Activated CD4-positive, CD25-positive, alpha-beta regulatory T cell treated with anti-CD3 and anti-CD28 coated beads, Interleukin-2, amount 50 U/mL, for 16 hours (primary cell): ENCODE measurements at regions not wholly inside any gene's neighbourhood (a gene's known extent, or its start where the extent isn't known, plus 50 kb on each side); places are given as distances from the start of the nearest gene placed in this dataset.

Experiments used
- DNase-seq: peaks from one replicate; pipeline ENCODE4 v3.0.0-alpha.2; 2020; ENCODE audit warnings: low read depth, low spot score

DNA sequence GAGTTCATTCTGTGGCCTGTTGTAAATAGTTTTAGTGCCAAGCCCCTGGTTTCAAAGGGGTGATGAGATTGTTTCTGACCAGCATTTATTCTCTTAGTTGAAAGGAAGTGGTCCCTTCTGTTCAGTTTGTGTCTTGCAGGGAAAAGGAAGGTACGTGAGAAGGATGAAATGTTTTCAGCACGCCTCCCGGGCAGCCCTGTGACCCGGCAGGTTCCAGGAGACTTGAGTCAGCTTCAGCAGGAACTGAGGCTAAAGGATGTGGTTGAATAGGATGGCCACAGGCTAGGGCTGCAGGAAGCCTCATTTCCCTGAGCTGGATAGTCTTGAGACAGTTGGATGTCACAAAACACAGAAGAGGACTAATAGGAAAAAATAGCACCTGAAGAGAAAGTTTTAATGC is 132.4 kb upstream of the SYNDIG1 start:
- no peak for DNase-seq

DNA sequence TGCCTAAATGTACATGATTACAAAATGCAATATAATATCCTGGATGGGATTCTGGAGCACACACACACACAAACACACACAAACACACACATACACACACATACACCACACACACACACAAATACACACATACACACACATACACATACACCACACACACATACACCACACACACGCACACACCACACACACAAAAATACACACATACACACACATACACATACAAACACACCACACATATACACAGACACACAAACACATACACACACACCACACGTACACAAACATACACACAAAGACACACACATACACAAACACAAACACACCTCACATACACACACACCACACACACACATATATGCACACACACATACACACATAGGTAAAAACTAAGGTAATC is 134.6 kb upstream of the SYNDIG1 start:
- DNase-seq, result no peak

DNA sequence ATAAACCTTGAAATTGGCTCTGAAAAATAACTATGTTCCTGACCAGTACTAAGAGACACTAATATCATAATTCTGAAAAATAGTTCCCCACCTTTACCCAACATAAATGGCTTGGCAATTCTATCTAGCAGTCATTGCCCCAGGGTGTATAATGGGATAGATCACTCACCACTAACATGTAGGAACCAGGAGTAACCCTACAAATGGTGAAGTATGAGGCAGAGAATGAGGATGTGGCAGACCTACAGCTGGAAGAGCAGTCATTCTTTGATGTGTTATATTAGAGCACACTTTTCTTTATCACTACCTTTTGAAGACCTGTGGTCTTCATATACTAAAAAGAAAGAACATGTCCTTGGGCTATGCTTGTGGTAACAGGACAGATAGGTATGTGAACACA is 136.5 kb upstream of the SYNDIG1 start:
- no peak for DNase-seq

DNA sequence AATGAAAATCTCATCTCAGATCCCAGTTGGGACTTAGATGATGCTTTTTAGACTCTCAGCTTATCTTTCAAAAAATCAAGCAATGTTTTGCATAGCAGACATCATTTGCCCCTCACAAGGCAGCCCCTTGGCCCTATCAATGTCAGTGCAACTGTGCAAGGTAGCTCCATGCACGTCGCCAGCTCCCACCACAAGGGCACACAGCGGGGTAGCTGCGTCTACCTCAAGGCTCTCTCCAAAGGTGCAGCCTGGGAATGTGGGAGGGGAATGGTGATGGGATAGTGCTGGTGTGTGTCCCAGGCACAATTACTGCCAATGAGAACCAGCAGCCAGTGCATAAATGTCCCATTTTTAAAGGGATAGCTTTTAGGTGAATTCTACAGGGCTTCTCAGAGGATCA is 137.5 kb upstream of the SYNDIG1 start:
- no peak for DNase-seq

DNA sequence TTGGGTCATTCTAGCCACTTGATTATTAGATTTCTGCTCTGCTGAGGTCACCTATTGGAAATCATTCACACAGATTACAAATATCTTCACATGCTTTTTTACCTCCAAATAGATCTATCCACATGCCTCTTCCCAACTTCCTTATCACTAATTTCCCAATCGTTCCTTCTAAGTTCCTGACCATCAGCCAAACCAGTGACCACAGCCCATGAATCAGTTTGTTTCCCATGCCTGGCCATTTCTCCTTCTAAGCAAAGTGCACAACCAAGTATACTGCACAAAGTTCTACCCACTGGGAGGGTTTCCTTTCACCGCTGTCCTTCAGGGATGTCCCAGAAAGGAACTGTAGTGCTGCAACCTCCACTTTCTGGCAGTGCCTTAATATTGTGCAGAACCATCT is 140.5 kb upstream of the SYNDIG1 start:
- DNase-seq, result no peak

DNA sequence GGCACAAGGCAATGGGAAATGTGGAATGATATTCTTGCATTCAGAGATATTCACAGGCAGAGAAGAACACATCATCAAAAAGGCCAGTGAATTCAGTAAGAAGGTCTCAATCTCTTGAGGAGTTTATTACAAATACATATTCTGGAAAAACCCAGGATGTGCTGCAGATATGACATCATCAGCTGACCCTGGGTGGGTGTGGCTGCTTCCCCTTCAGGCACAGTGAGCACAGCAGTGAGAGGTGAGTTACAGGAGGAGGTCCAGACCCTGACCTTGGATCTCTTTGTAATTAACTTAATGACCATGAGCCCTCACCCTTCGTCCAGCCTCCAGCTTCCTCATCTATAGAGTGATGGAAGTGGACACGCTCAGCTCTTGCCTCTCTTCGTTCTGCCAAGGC is 147.5 kb upstream of the SYNDIG1 start:
- DNase-seq, result no peak

DNA sequence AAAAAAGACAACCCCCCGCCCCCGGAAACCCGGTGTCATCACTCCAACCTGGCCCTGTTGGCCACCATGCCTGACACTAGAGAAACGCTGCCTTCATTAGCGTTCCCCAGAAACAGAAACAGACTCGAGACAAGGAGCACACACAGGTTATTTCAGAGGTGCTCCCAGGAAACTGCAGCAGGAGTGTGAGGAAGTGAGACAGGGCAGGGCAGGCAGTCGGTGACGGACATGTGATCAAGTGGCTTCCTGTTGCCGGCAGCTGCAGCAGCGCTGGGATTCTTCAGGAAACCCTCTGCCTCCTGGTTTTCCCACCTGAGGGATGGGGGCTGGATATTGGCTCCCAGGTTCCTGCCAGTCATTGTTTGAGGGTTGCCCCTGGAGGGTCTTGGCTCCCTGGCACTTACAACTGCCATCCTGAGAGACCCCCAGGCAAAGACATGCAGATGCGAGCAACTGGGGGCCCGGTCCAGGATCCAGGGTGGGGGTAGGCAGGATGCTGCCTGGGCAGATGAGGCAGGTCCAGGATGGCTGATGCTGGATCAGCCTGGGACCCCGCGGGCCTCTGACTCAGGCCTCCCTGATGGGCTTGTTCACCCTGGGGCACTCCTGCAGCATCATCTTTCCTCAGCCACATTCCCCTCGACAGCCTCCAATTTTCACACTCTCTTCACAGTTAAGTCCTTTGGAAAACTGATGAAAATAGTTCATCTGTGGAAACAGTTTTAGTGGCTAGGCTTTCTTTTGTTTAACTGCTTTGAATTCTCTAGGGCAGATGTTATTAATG is 150.7 kb upstream of the SYNDIG1 start:
- DNase-seq, result no peak

DNA sequence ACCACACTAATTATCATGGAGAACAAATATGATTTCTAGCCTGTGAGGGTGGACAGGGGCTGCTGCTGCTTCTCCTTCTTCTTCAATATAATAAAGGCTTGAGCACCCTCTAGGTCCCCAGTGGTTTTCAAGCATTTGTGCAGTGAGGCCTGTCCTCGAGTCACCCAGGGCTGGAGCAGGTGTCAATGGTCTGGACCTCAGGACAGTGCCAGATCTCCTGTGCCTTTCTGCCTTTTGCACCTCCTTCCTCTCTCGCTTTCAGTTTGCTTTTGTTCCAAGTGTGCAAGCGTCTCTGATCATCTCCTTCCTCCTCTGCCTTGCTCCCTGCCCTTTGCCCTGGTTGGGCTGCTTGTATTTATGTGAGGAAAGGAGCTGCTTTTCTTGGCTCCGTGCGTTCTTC is 152.2 kb upstream of the SYNDIG1 start:
- no peak for DNase-seq

DNA sequence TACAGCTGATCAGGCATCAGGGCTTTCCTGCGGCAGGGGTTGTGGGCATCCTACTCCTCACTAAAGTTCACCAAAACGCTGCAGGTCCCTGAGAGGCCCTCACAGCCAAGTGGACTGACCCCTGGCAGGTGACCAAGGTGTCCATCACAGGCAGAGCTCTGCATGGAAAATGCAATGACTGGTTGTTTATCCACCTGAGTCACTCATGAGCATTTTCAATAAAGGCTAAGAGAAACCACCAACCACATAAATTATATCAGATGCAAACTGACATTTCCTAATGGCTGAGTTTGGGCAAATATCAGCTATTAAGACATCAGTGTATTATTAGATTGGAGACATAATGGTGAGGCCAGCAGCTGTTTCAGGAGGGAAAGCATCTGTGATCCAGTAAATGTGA is 152.7 kb upstream of the SYNDIG1 start:
- no peak for DNase-seq

DNA sequence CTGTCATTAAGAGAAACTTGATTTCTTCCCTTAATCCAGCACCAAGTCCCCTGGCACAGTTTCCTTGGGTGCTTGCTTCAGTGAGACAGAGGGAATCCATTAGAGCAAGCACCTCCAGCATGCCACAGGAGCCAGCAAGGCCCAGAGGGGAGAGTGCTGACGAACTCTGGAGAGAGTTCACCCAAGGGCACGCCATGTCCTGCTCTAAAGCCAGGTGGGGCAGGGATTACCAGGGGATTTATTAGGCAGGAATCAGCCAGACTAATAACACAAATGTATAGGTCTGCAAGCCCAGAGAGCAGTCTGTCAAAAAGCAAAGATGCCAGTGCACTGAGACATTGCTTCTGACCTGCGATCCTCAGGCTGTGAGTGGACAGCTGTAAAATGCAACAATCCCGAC is 155.4 kb upstream of the SYNDIG1 start:
- DNase-seq, result no peak

DNA sequence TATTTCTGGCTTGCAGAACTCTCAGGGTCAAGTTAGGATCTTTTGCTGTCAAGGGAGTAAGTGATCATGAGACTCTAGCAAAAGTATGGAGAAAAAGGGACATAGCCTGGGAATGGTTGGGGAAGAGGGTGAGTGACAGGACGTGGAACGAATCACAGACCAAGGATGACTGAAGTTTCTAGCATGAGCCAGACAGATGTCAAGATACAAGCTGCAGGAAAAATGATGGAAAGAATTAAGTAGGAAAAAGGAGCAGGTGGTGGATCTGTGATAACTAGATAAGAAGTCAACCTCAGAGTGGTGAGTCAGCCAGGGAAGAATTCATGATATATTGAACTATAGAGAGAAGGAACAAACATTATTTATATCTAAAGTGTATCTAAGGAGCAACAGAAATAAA is 159.8 kb upstream of the SYNDIG1 start:
- no peak for DNase-seq

DNA sequence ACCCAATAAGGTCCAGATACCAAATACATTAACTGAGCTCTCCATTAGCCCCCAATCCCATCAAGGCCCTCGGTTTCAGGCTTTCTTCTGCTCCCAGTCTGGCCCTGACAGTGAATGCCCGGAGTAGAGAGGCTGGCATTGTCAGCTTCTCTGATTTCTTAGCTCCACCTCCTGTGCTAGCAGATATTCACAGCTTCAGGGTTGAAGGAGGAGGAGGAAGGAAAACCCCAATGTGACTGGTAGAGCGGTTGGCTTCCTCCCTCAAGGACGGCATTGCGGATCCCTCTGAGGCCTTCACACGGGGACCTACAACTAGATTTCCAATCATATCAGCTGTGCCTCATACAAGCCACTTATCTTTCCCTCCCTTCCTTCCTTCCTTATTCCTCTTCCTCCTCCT is 164.1 kb upstream of the SYNDIG1 start:
- DNase-seq, result no peak

DNA sequence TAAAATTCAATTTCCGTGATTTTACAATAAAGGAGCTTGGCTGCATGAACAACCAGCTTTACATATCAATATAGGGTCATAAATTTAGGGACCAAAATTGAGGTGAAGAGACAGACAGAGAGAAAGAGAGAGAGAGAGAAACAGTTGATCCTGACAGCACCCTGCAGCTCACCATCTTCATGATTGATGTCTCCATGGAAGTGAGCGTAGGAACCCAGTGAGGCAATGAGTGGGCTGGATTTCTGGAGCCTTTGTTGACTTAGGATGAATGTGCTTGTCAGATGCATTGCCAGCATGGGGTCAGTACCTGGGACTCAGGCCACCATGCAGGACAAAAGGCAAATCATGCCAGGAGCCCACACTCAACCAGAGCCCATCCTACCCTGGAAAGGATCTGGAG is 165.1 kb upstream of the SYNDIG1 start:
- DNase-seq, result no peak

DNA sequence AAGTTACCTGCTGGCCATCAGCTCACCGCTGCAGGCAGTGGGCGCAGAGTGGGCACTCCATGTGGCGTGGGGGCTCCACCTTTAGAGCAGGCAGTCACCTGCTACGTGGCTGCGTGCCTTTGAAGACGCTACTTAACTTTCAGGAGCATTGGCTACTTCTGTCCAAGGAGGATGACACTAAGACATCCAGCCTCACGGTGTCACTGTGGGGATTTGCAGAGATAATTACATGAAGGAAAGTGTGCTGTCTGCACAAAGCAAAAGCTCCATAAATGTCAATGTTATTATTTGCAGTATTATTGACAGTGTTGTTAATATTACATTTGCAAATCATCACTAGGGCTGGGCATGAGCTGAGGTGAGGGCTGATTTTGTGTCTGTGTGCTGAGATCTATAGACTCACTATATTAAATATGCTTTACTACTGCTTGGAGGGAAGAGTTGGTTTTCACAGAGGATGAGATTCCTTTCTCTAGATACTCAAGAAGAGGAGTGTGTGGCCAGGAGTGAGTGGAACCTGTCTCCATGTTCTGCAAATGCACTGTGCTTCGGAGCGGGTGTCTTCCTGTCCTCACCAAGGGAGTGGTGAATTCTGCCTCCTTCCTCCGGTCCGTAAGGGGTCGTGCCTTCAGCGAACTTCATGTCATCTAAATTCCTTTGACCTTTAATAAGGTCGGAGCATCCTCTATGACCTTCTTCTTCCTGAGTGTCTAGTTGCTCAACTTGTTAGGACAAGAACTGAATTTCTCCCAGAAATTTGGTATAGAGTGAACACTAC is 165.8 kb upstream of the SYNDIG1 start:
- no peak for DNase-seq

DNA sequence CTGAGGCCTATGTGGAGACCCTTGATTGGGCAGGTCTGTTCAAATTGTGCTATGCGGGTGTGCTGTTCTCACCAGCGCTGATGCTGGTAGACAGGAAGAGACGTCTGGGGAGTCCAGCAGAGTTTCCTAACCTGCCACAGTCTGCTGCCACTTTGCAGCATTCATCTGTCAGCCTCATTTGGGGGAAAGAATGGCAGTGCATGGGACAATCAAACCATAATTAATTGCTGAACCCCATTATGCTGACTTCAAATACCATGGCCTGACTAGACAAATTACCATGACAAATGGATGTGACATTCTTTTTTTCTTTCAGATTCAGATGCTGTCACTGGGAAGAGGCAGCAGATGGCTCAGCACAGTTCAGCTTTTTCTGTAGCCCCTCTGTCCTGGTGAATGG is 171.4 kb upstream of the SYNDIG1 start:
- no peak for DNase-seq

DNA sequence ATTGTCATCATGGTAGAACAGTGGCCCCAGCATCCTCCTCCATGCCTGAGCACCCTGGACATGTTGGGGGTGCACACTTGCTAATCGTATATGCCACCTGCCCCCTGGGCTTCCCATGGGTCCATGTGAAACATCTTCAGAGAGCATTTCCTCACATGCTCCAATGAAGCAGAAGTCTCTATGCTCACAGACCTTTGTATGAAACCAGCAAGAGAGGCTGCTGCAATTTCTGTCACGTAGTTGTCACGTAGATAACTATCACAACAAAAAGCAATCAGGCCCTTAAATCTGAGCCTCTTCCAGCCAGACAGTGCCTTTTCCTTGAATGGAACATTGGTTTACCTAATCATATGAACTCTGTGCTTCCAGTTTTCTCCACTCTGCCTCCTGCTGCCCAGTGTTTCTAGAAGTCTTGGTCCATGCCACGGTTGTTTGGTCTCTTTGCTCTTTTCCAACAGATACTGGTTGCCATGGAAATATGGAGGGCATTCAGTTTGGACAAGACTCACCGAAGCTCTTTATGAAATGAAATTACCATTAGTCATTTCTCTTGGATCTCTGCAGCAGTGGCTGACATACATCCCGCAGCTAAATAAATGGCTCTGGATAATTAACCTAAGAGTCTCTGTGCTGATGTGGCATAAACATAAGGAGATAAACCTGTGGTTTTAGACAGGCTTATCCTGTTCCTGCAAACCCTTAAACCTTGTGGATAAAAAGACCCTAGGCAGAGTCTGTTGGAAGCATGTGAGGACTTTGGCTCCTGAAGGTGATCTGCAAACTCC is 172.8 kb upstream of the SYNDIG1 start:
- no peak for DNase-seq

DNA sequence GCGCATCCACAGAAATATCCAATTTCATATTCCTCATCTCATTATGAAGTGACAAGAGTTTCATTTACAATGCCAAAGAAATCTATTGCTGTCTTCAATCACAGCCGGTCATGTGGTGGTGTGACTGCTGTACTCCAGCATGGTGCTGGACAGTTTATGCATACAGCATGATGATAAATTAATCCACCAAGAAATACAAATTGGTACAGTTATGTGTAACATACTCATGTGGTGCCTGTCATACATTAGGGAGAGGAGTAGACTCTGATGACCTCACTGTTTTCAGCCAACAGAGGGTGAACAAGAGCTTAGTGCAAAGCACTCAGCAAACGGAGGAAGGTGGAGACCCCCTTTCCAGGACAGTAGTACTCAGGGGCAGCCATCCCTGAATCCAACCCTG is 178.4 kb upstream of the SYNDIG1 start:
- no peak for DNase-seq

DNA sequence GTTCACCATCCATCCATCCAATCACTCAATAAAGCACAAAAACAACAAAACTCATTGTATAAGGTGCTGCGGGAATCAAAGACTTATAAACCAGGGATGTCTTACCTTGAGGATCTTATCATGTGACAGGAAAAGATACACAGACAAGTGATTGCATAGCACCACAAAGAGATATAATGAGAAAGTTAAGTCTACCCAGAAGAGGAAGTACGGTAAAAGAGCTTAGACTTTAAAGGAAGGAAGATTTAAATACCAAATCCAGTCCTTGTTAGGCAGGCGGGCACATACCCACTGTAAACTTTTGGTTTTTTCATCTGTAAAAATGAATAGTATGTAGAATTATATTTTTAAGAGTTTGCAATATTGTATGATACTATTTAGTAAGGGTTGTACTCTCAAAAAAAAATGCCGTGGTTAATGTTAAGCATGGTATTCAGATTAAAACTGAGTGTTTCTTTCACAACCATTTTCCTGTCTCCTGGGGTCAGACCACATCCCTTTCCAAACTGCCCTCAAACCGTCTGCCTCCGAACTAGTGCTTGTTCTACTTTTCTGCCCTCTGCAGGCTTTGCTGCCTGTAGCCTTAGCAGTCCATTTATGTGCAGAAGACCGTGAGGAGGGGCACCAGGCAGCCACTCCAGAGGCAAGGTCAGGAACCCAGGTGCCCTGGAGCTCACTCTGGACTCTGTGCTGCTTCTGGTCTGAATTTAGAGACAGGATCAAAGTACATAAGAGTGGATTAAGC is 179.5 kb upstream of the SYNDIG1 start:
- DNase-seq, result no peak

DNA sequence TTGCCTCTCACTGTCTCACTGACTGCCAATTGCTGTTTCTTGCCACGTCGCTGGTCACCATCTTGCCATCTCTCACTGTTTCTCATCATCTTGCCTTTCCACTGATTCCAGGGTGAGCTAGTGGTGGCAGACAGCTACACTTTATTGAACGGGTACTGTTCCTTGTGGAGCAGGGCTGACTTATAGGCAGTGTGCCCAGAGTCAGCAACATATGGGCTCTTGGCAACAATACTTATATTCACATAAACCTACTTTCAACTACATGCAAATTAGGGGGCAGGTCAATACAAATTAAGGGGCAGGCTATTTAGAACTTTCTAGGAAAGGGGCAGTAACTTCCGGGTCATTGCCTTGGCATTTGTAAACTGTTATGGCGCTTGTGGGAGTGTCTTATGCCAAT is 186.2 kb upstream of the SYNDIG1 start:
- no peak for DNase-seq

DNA sequence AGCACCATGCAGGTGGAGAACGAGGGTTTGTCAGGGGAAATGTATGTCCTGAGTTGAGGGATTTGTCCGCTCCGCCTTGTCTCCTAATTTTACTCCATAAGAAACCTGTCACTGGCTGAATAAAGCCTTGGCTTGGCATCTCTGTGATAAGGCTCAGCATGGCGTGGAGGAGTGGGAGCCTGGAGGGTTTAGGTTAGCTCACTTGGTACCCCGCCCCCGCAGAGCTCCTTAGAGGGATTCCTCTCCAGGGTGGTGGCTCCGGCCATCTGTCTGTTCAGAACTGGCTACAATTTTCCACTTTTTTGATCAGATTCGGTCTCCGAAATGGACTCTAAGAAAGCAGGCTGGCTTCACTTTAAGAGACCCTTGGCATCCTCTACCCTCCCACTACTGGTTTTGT is 192.2 kb upstream of the SYNDIG1 start:
- no peak for DNase-seq

DNA sequence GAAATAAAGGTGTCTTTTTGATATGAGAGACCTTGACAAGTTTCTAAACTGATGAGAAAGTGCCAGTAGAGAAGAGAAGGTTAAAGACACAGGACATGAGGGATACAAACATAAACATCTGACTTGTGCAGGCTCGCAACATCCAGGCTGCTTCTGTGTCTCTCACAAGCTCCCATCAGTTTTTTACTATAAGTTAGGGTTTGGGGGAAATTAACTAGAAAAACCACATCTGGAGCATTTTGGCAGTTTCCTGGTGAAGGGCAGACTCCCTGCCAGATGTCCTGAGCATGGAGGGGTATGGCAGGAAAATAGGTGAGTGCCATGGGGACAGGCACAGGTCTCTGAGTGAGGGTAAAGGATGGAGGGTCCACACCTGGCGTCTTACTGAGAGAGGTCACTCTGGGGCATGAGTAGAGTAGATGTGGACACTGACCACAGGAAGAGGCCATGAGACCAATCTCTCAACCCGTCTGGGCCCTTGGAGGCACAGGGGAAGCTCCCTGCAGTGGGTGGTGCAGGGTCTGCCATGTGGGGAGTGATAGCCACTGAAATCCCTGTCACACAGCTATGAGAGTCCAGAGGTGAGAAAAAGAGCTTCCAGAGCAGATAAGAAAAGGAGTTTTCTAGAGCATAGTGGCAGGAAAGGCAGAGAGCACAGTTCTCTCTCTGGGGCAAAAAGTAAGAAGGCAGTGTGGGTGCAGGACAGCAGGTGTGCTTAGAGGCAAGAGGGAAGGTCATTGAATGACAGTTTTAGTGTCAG is 193.3 kb upstream of the SYNDIG1 start:
- DNase-seq, result no peak
